ENCODE measurements at regions not wholly inside any gene's neighbourhood (a gene's known extent, or its start where the extent isn't known, plus 50 kb on each side); places are given as distances from the start of the nearest gene placed in this dataset.

GRCh38 chr9:79896390-79896980 lies 324.7 kb downstream of the TLE4 start:
- H3K27ac Mint-ChIP-seq = no peak overlapping the region
- no peak for DNase-seq
- H3K36me3 Mint-ChIP-seq = no peaks in the 10 kb centered on the region
- peaks cover 0 to 3% (median 0%) of the 10 kb centered on the region in 3 donors for H3K27me3 Mint-ChIP-seq
- H3K9me3 Mint-ChIP-seq = no peaks in the 10 kb centered on the region
- H3K4me3 Mint-ChIP-seq = no peak overlapping the region
- ATAC-seq (ENCODE audit: low read depth in 2 of 2) = no peak
- peaks cover 0 to 4% (median 0%) of the 10 kb centered on the region in 3 donors for H3K4me1 Mint-ChIP-seq

DNA sequence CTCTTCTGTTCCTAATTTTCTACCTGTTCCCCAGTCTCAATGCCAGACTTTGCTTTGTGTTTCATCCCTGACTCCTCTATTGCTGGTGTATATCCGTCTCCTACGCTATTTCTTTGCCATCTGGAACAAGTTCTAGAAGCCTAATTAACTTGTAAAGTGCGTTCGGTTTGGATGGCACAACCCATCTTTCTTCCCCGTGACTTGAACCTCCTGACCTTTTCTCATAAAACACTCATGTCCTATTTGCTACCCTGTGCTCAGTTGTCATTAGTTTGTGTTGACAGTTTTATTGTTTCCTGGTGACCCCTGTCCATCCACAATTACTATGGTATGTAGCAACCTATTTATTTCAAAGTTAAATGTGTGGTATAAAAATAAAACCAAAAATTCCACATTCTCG lies 323.5 kb downstream of the TLE4 start:
- ATAC-seq (ENCODE audit: low read depth in 2 of 2) (no peak), DNase-seq (no peak)
- Mint-ChIP-seq H3K27me3 (peaks cover 0 to 3% (median 0%) of the 10 kb centered on the region in 3 donors), H3K4me3 (no peak overlapping the region), H3K36me3 (no peaks in the 10 kb centered on the region), H3K4me1 (peaks cover 0 to 4% (median 0%) of the 10 kb centered on the region in 3 donors), H3K9me3 (no peaks in the 10 kb centered on the region), H3K27ac (peak overlapping the region in 1 of 6 donors; percentile 50)

DNA sequence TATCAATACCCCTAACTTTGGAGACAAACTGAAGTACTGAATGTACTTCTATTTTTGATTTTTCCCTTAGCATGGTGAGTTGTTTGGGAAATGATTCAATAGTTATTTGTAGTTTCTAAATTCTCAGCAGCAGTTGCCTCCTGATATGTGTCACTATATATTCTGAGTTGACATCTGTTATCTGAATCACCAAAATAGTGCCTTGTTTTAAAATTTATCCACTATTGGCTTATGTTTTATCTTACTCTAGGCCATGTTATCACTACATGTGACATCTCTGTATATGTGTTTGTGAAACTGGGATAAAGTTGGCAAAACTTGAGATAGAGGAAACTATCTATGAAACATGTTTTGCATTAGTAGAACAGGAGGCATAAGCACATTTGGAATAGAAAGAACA lies 317.6 kb downstream of the TLE4 start:
- H3K9me3 Mint-ChIP-seq = no peaks in the 10 kb centered on the region
- H3K36me3 Mint-ChIP-seq = no peaks in the 10 kb centered on the region
- DNase-seq = no peak
- peak overlapping the region in 1 of 6 donors; percentile 14 for H3K27ac Mint-ChIP-seq
- ATAC-seq (ENCODE audit: low read depth in 2 of 2) = no peak
- H3K4me1 Mint-ChIP-seq = peaks cover 23 to 28% (median 23%) of the 10 kb centered on the region in 3 donors
- no peaks in the 10 kb centered on the region for H3K27me3 Mint-ChIP-seq
- H3K4me3 Mint-ChIP-seq = no peak overlapping the region

DNA sequence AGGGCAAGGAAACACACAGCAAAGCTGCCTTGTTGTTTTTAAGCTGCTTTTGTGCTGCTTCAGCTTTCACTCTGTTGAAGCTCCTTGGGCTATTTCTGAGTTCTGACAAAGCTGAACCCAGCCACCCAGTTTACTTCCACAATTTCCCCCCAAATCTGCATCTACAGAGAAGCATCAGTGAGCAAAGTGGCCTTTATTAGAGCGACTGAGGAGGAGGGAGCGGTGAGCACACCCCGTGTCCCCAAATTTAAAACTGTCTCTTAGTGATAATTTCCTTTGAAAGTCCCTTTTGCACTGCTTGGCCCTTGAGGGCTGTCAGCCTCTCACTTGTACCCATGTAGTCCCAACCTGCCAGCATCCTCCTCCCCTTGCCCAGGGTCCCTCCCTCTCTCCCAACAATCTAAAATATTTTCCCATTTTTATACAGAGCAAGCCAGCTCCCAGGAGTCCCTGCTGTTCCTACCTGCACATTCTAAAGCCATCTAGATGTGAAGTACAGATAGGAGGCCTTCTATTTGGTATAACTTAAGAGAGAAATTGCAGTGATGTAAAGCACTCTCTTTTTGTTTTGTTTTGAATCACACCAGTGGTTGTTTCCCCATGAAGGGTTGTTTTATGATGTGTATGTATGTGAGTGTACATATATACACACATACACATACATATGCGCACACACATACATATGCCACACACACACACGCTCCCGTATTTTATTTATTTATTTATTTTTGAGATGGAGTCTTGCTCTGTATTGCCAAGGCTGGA lies 313.5 kb downstream of the TLE4 start:
- no peaks in the 10 kb centered on the region for H3K27me3 Mint-ChIP-seq
- peak; percentile 33 for DNase-seq
- ATAC-seq (ENCODE audit: low read depth in 2 of 2) = peak; percentile 32 to 56
- H3K9me3 Mint-ChIP-seq = peaks cover 0 to 5% (median 0%) of the 10 kb centered on the region in 7 donors
- H3K4me3 Mint-ChIP-seq = peak overlapping the region; percentile 12 to 90 (median 84)
- H3K27ac Mint-ChIP-seq = peak overlapping the region in 5 of 6 donors; percentile 48 to 87 (median 69)
- H3K36me3 Mint-ChIP-seq = no peaks in the 10 kb centered on the region
- peaks cover 55 to 61% (median 60%) of the 10 kb centered on the region in 3 donors for H3K4me1 Mint-ChIP-seq

- DNase-seq (no peak), ATAC-seq (ENCODE audit: low read depth in 2 of 2) (no peak)
- Mint-ChIP-seq H3K36me3 (no peaks in the 10 kb centered on the region), H3K27me3 (no peaks in the 10 kb centered on the region), H3K4me3 (peak overlapping the region in 7 of 8 donors; percentile 31 to 90 (median 86)), H3K27ac (peak overlapping the region in 5 of 6 donors; percentile 43 to 96 (median 68)), H3K4me1 (peaks cover 58 to 62% (median 61%) of the 10 kb centered on the region in 3 donors), H3K9me3 (peaks cover 0 to 5% (median 0%) of the 10 kb centered on the region in 7 donors)
Observed at GRCh38 chr9:79884546-79884945, 312.8 kb downstream of the TLE4 start.

DNA sequence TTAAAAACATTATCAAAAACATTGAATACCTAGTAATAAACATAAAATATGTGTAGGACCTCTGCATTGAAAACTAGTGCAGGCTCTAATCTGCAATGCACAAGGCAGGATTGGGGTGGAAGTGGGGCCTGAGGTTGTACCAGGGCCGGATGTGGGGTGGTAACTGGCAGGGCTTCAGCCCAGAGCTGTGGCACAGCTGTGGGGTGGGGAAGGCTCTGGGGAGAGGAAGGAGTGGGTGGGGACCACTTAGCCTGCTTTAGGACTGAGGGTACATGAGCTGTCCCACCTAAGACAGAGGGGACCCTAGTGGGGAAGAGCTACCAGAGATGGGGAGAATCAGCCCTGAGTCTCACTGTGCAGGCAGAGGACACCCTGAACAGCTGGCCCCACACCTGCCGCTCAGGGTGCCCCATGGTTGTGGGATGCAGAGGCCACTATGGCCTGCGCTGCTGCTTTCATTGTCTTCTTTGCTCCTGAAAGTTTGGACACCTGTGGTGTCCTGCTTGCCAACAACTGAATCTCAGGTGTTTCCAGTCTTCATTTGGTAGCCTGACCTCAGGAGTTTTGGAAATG lies 311.4 kb downstream of the TLE4 start:
- peak overlapping the region; percentile 6 to 90 (median 86) for H3K4me3 Mint-ChIP-seq
- ATAC-seq (ENCODE audit: low read depth in 2 of 2) = peak; percentile 81 to 82
- H3K27me3 Mint-ChIP-seq = no peaks in the 10 kb centered on the region
- H3K27ac Mint-ChIP-seq = peak overlapping the region in 4 of 6 donors; percentile 43 to 91 (median 74)
- H3K36me3 Mint-ChIP-seq = no peaks in the 10 kb centered on the region
- H3K4me1 Mint-ChIP-seq = peaks cover 70 to 74% (median 71%) of the 10 kb centered on the region in 3 donors
- H3K9me3 Mint-ChIP-seq = peaks cover 0 to 5% (median 0%) of the 10 kb centered on the region in 7 donors
- DNase-seq = peak; percentile 62

DNA sequence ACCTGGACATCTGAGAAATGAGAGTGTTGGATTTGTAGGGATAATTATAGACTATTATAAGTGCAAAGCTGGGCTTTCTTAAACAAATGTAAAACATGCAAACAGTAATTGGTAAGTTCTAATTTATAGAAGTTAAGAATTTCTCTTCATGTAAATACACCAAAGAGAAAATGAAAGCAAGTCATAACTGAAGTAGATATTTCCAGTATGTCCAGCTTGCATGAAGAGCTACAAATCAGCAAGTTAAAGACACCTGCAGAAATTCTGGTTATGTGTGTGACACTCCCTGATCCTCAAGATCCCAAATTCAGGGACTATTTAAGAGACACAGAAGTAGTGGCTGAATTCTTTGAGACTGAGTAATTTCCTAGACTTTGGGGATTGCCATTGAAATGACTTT lies 308.9 kb downstream of the TLE4 start:
- Mint-ChIP-seq H3K4me3 (peak overlapping the region in 1 of 8 donors; percentile 33), H3K4me1 (peaks cover 72 to 74% (median 72%) of the 10 kb centered on the region in 3 donors), H3K27me3 (no peaks in the 10 kb centered on the region), H3K36me3 (no peaks in the 10 kb centered on the region), H3K9me3 (peaks cover 0 to 5% (median 0%) of the 10 kb centered on the region in 7 donors), H3K27ac (peak overlapping the region in 1 of 6 donors; percentile 28)
- ATAC-seq (ENCODE audit: low read depth in 2 of 2) = no peak
- DNase-seq = no peak

DNA sequence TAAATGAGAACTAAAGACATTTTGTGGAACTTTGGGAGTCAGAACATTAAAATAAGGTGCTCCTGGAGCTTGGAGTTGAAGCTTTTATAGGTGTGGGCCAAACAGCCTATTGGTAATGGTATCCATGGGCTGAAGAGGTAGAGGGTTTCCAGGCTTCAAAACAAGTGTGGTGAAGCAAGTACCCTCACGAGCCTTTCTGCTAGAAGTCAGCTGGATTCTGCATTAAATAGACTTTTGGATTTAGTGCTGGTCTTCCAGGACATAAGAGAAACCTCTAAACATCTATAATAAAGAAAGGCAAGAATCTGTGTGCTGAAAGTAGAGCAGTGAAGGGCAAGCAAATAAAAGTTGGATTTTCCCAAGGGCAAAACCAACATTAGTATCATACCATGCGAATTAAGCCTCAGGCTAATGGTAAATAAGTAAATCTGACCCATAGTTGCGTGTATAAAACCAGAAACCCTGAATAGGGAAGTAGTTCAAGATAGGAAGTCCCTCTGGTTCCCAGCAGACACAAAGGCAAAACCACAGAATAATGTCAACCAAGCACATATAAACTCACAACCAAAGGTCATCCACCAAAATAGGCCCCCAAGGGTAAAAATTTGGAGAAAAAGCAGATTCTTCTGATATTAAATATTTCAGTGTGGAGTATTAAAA lies 306.3 kb downstream of the TLE4 start:
- H3K27me3 Mint-ChIP-seq = no peaks in the 10 kb centered on the region
- peak overlapping the region in 3 of 6 donors; percentile 0 to 69 (median 8) for H3K27ac Mint-ChIP-seq
- peak overlapping the region in 5 of 8 donors; percentile 1 to 51 (median 22) for H3K4me3 Mint-ChIP-seq
- H3K36me3 Mint-ChIP-seq = no peaks in the 10 kb centered on the region
- peaks cover 0 to 5% (median 0%) of the 10 kb centered on the region in 7 donors for H3K9me3 Mint-ChIP-seq
- peak; percentile 82 to 84 for ATAC-seq (ENCODE audit: low read depth in 2 of 2)
- peaks cover 47 to 49% (median 47%) of the 10 kb centered on the region in 3 donors for H3K4me1 Mint-ChIP-seq
- DNase-seq = peak; percentile 54

- Mint-ChIP-seq H3K36me3 (no peaks in the 10 kb centered on the region), H3K27ac (no peak overlapping the region), H3K9me3 (peaks cover 0 to 6% (median 0%) of the 10 kb centered on the region in 7 donors), H3K27me3 (no peaks in the 10 kb centered on the region), H3K4me1 (peaks cover 9 to 21% (median 18%) of the 10 kb centered on the region in 3 donors), H3K4me3 (no peak overlapping the region)
- ATAC-seq (ENCODE audit: low read depth in 2 of 2) (peak; percentile 88 to 90), DNase-seq (peak; percentile 30)
Observed at GRCh38 chr9:79868567-79869189, 296.9 kb downstream of the TLE4 start.

GRCh38 chr9:79862921-79863890 lies 291.4 kb downstream of the TLE4 start:
- H3K27ac Mint-ChIP-seq = peak overlapping the region in 2 of 6 donors; percentile 38 to 76
- H3K4me1 Mint-ChIP-seq = peaks cover 0 to 22% (median 12%) of the 10 kb centered on the region in 3 donors
- H3K36me3 Mint-ChIP-seq = peaks cover 0 to 4% of the 10 kb centered on the region in 2 donors
- H3K9me3 Mint-ChIP-seq = peaks cover 0 to 31% (median 21%) of the 10 kb centered on the region in 7 donors
- ATAC-seq (ENCODE audit: low read depth in 2 of 2) (no peak), DNase-seq (no peak)
- H3K27me3 Mint-ChIP-seq = no peaks in the 10 kb centered on the region
- H3K4me3 Mint-ChIP-seq = no peak overlapping the region

- Mint-ChIP-seq H3K27me3 (no peaks in the 10 kb centered on the region), H3K4me3 (peak overlapping the region in 5 of 8 donors; percentile 47 to 88 (median 60)), H3K36me3 (peaks cover 0 to 4% of the 10 kb centered on the region in 2 donors), H3K4me1 (peaks cover 0 to 9% (median 4%) of the 10 kb centered on the region in 3 donors), H3K9me3 (peaks cover 0 to 26% (median 19%) of the 10 kb centered on the region in 7 donors), H3K27ac (peak overlapping the region in 5 of 6 donors; percentile 44 to 87 (median 56))
- ATAC-seq (ENCODE audit: low read depth in 2 of 2) (peak; percentile 79 to 81), DNase-seq (no peak)
Observed at GRCh38 chr9:79858508-79858907, 286.7 kb downstream of the TLE4 start.

- no peak for DNase-seq
- H3K4me3 Mint-ChIP-seq = peak overlapping the region in 1 of 8 donors; percentile 15
- peaks cover 0 to 9% (median 4%) of the 10 kb centered on the region in 3 donors for H3K4me1 Mint-ChIP-seq
- ATAC-seq (ENCODE audit: low read depth in 2 of 2) = no peak
- H3K27me3 Mint-ChIP-seq = no peaks in the 10 kb centered on the region
- H3K9me3 Mint-ChIP-seq = peaks cover 0 to 18% (median 10%) of the 10 kb centered on the region in 7 donors
- H3K36me3 Mint-ChIP-seq = peaks cover 0 to 4% of the 10 kb centered on the region in 2 donors
- peak overlapping the region in 3 of 6 donors; percentile 39 to 87 (median 56) for H3K27ac Mint-ChIP-seq
Observed at GRCh38 chr9:79857188-79857587, 285.4 kb downstream of the TLE4 start.

Data from naive B cell (primary cell).